HL-60 (cell line): ENCODE measurements at regions not wholly inside any gene's neighbourhood (a gene's known extent, or its start where the extent isn't known, plus 50 kb on each side); places are given as distances from the start of the nearest gene placed in this dataset.
"Not testable (repeated sequence)": the region's sequence is repeated elsewhere in the genome, so short reads cannot be mapped to it uniquely, and the experiment has no call there.

Experiments used
- DNase-seq, 2 experiments: peaks; one replicate each; pipeline ENCODE4 v3.0.0-alpha.2; 2010 to 2020; ENCODE audit warnings: low read depth in 1 of 2, low spot score in 1 of 2
- H3K27ac ChIP-seq: fragments of 250-450 bp; sonication (Bioruptor Pico); replicated peaks from 2 replicates; pipeline ENCODE4 v1.5.1; 2020; ENCODE audit warnings: mild to moderate bottlenecking, moderate library complexity
- H3K27me3 ChIP-seq: fragments of 250-450 bp; sonication (Bioruptor Pico); 2 replicates; pipeline ENCODE4 v1.5.1; 2021; ENCODE audit warnings: mild to moderate bottlenecking, moderate library complexity; ENCODE audit not compliant: insufficient read depth, poor library complexity, severe bottlenecking
- H3K4me3 ChIP-seq: replicated peaks from 2 replicates; pipeline ENCODE4 v1.5.1; 2011; ENCODE audit warnings: mild to moderate bottlenecking, control low read depth, low read length; ENCODE audit not compliant: insufficient read depth
- GABPA ChIP-seq: IDR thresholded peaks from 2 replicates; pipeline ENCODE4 v1.6.1; 2012; ENCODE audit warnings: low read depth
- POLR2AphosphoS5 ChIP-seq: IDR thresholded peaks from 2 replicates; pipeline ENCODE4 v1.6.1; 2012; ENCODE audit warnings: low read depth
- REST ChIP-seq: IDR thresholded peaks from 2 replicates; pipeline ENCODE4 v1.6.1; 2012; ENCODE audit warnings: low read depth; ENCODE audit not compliant: insufficient replicate concordance
- SPI1 ChIP-seq: IDR thresholded peaks from 2 replicates; pipeline ENCODE4 v1.6.1; 2012; ENCODE audit warnings: low read depth, mild to moderate bottlenecking, borderline replicate concordance
- TF ChIP-seq, protein P1 (sequence below): IDR thresholded peaks from one replicate; pipeline ENCODE4 v1.5.1; 2011; ENCODE audit warnings: low read length, control low read depth, inconsistent platforms; ENCODE audit not compliant: insufficient read depth

DNA sequence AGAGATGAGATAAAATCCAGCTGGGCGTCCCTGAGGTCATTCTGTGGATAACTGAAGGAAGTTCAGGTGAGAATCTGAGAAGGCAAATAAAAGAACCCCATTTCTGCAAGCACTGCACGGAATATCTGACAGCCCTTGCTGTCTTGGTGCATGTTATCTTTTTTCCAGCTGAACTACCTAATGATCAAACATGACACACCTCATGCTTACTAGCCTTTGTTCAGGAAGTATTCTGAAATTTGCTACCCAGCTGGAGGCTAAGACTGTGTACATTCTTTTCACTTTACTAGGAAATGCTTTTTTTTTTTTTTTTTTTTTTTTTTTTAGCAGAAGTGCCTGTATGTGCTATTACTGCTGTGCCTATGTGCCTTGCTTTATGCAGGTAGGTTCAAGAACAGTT lies 718.1 kb downstream of the SMARCA1 start:
- H3K27me3 ChIP-seq = no peaks in the 10 kb centered on the region
- no peak overlapping the region for H3K4me3 ChIP-seq
- no peak for DNase-seq
- TF ChIP-seq, protein P1, sequence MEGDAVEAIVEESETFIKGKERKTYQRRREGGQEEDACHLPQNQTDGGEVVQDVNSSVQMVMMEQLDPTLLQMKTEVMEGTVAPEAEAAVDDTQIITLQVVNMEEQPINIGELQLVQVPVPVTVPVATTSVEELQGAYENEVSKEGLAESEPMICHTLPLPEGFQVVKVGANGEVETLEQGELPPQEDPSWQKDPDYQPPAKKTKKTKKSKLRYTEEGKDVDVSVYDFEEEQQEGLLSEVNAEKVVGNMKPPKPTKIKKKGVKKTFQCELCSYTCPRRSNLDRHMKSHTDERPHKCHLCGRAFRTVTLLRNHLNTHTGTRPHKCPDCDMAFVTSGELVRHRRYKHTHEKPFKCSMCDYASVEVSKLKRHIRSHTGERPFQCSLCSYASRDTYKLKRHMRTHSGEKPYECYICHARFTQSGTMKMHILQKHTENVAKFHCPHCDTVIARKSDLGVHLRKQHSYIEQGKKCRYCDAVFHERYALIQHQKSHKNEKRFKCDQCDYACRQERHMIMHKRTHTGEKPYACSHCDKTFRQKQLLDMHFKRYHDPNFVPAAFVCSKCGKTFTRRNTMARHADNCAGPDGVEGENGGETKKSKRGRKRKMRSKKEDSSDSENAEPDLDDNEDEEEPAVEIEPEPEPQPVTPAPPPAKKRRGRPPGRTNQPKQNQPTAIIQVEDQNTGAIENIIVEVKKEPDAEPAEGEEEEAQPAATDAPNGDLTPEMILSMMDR = no peak
- TF ChIP-seq REST = no peak
- no peak for TF ChIP-seq SPI1
- no peak for TF ChIP-seq GABPA
- no peak for TF ChIP-seq POLR2AphosphoS5
- H3K27ac ChIP-seq = no peak overlapping the region

DNA sequence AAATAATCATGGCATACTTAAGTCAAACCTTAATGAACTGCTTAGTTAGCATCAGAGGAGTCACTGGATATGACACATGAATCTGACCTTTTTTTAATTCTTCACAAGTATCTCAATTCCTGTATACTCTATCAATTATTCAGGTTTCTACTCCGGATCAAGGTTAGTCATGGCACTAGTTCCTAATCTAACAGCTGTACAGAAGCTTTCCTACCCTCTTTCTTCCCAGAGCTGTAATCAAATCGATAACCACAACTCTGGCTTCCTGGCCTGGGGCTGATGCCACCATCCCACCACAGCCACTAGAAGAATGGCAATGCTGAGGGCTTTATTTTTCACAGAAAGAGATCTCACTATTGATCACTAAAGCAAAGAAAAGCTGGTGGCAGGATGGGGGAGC lies 718.5 kb downstream of the SMARCA1 start:
- no peak overlapping the region for H3K27ac ChIP-seq
- no peaks in the 10 kb centered on the region for H3K27me3 ChIP-seq
- H3K4me3 ChIP-seq = no peak overlapping the region
- TF ChIP-seq GABPA (no peak), SPI1 (no peak), POLR2AphosphoS5 (no peak), REST (no peak)
- TF ChIP-seq, protein P1 = no peak
- DNase-seq = no peak

DNA sequence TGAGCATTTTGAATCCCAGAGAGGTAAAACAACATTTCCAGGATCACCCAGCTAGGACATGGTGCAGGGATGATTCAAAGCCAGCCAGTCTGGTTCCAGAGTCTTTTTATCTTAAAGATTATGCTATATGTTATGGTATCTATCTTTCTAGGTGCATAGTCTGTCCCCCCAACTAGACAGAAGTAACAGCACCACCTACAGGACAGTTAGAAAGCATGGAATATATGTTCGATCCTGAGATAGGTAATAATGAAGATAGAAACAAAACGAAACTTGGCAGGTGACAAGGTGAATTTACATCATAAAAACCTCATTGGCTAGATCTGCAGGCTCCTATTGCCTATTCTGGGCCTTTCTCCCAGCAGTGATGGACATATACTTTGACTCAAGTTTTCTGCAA lies 723.2 kb downstream of the SMARCA1 start:
- no peak overlapping the region for H3K27ac ChIP-seq
- TF ChIP-seq SPI1 = no peak
- TF ChIP-seq, protein P1 = no peak
- no peak for TF ChIP-seq REST
- TF ChIP-seq POLR2AphosphoS5 = no peak
- no peak for TF ChIP-seq GABPA
- no peak for DNase-seq
- H3K27me3 ChIP-seq = no peaks in the 10 kb centered on the region
- no peak overlapping the region for H3K4me3 ChIP-seq

DNA sequence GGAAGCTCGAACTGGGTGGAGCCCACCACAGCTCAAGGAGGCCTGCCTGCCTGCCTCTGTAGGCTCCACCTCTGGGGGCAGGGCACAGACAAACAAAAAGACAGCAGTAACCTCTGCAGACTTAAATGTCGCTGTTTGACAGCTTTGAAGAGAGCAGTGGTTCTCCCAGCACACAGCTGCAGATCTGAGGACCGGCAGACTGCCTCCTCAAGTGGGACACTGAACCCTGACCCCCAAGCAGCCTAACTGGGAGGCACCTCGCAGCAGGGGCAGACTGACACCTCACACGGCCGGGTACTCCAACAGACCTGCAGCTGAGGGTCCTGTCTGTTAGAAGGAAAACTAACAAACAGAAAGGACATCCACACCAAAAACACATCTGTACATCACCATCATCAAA lies 730.9 kb upstream of the ACTRT1 start:
- DNase-seq, H3K4me3 ChIP-seq, H3K27me3 ChIP-seq, H3K27ac ChIP-seq: not testable (repeated sequence)
